ENCODE measurements at regions not wholly inside any gene's neighbourhood (a gene's known extent, or its start where the extent isn't known, plus 50 kb on each side); places are given as distances from the start of the nearest gene placed in this dataset.

DNA sequence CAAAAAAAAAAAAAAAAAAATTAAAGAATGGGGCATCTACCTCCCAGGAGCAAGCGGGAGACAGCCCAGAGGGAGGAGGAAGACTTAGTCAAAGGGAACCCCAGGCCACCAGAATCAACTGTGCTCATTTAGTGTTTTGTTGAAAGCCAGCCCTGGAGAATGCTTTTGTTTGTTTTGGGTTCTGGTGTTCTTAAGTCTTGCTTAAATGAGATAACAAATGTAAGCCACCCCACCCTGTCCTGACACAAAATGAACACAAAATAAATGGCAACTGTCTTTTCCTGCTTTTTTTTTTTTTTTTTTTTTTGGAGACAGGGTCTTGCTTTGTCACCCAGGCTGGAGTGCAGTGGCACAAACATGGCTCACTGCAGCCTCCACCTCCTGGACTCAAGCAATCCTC is 165.0 kb upstream of the JARID2 start:
- no peak overlapping the region for H2BK12ac ChIP-seq (ENCODE audit: insufficient read length, low read depth, low read length)
- H2AFZ ChIP-seq (ENCODE audit: low read length) = no peak overlapping the region
- no peaks in the 10 kb centered on the region for H3K23me2 ChIP-seq (ENCODE audit: insufficient read length, low read depth, low read length, poor library complexity, severe bottlenecking)
- H2BK5ac ChIP-seq (ENCODE audit: insufficient read length, low read length) = no peak overlapping the region
- H3K14ac ChIP-seq (ENCODE audit: insufficient read depth, low read length) = no peak overlapping the region
- H4K8ac ChIP-seq (replicated peaks; ENCODE audit: insufficient read length, low read depth, low read length) = no peak overlapping the region
- H4K5ac ChIP-seq (ENCODE audit: insufficient read length, low read depth, low read length) = no peak overlapping the region
- H3K9me3 Mint-ChIP-seq = no peaks in the 10 kb centered on the region; a peak in 1 of 5 replicates
- no peak overlapping the region for H2BK15ac ChIP-seq (ENCODE audit: low read depth, low read length)
- H3K4me3 Mint-ChIP-seq = no peak overlapping the region
- no peak overlapping the region for H3K27ac ChIP-seq (ENCODE audit: insufficient read length, low read depth, low read length)
- no peak overlapping the region for H3T11ph ChIP-seq (ENCODE audit: low read length)
- H2BK120ac ChIP-seq (ENCODE audit: low read depth, low read length, poor library complexity, severe bottlenecking) = no peak overlapping the region
- peaks cover 37 to 42% of the 10 kb centered on the region in 2 experiments for H3K4me1 Mint-ChIP-seq
- H3K4me1 ChIP-seq (ENCODE audit: insufficient read depth, low read length) = peaks cover 10% of the 10 kb centered on the region
- H3K23ac ChIP-seq (ENCODE audit: insufficient read length, low read depth, low read length) = no peak overlapping the region
- no peaks in the 10 kb centered on the region for H4K20me1 ChIP-seq (ENCODE audit: control insufficient read depth, insufficient read depth, insufficient read length)
- H3K27me3 Mint-ChIP-seq (ENCODE audit: low read depth) = peaks cover 2% of the 10 kb centered on the region; the same call in 1 of the 2 replicates
- H3K79me2 ChIP-seq (ENCODE audit: insufficient read depth, low read length) = no peaks in the 10 kb centered on the region
- H3K4me2 ChIP-seq (ENCODE audit: insufficient read depth, insufficient read length, low read length) = no peak overlapping the region
- H2BK20ac ChIP-seq (ENCODE audit: low read depth, low read length, poor library complexity, severe bottlenecking) = no peak overlapping the region
- 0 out of 7 replicates have a peak overlapping the region, but pooled peaks of 2 of the 3 experiments have one; percentile 27 to 35 for H3K27ac Mint-ChIP-seq
- no peak overlapping the region for H2AK5ac ChIP-seq (ENCODE audit: insufficient read length, low read length)
- no peak for DNase-seq
- H3K4ac ChIP-seq (ENCODE audit: low read depth, low read length) = no peak overlapping the region
- no peaks in the 10 kb centered on the region for H3K79me1 ChIP-seq (ENCODE audit: insufficient read depth, low read depth, low read length, poor library complexity, severe bottlenecking)
- no peaks in the 10 kb centered on the region; a peak in 1 of 7 replicates for H3K36me3 Mint-ChIP-seq (ENCODE audit: insufficient read depth in 1 of 3, low read depth in 3 of 3)
- no peaks in the 10 kb centered on the region for H3K27me3 ChIP-seq (ENCODE audit: insufficient read depth, low read length)
- no peak overlapping the region for H3K56ac ChIP-seq (ENCODE audit: insufficient read length, low read depth, low read length)
- H3K9ac ChIP-seq (ENCODE audit: extremely low read depth, insufficient read length, low read length) = no peak overlapping the region
- TF ChIP-seq, protein P1, sequence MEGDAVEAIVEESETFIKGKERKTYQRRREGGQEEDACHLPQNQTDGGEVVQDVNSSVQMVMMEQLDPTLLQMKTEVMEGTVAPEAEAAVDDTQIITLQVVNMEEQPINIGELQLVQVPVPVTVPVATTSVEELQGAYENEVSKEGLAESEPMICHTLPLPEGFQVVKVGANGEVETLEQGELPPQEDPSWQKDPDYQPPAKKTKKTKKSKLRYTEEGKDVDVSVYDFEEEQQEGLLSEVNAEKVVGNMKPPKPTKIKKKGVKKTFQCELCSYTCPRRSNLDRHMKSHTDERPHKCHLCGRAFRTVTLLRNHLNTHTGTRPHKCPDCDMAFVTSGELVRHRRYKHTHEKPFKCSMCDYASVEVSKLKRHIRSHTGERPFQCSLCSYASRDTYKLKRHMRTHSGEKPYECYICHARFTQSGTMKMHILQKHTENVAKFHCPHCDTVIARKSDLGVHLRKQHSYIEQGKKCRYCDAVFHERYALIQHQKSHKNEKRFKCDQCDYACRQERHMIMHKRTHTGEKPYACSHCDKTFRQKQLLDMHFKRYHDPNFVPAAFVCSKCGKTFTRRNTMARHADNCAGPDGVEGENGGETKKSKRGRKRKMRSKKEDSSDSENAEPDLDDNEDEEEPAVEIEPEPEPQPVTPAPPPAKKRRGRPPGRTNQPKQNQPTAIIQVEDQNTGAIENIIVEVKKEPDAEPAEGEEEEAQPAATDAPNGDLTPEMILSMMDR (conservative IDR thresholded peaks at IDR 0.05) = no peak
- no peaks in the 10 kb centered on the region for H3K9me3 ChIP-seq (ENCODE audit: control insufficient read depth, low read depth, low read length)
- H3K18ac ChIP-seq (ENCODE audit: insufficient read length, low read depth, low read length) = no peak overlapping the region
- H4K91ac ChIP-seq (ENCODE audit: insufficient read length, low read depth, low read length) = no peak overlapping the region
- whole genome bisulfite sequencing (ENCODE audit: extremely low coverage, insufficient read length, low lambda C conversion rate) = no CpG with 5 or more reads among the region's 1 CpG
